H1 (cell line): ENCODE measurements at regions not wholly inside any gene's neighbourhood (a gene's known extent, or its start where the extent isn't known, plus 50 kb on each side); places are given as distances from the start of the nearest gene placed in this dataset.

Experiments
- CTCF ChIA-PET: fragments of 300-600 bp; sonication (Branson Sonifier 250); formaldehyde crosslinking; loops from one replicate; lab custom pipeline; 2021; ENCODE audit not compliant: partially characterized antibody; lab: Charles Lee
- POLR2A ChIA-PET: fragments of 300-600 bp; sonication (Branson Sonifier 250); formaldehyde crosslinking; loops from one replicate; lab custom pipeline; 2021; ENCODE audit warnings: inconsistent platforms; ENCODE audit not compliant: partially characterized antibody; lab: Charles Lee
- DNase-seq, 2 experiments: peaks; one replicate each; pipeline versions ENCODE4 v3.0.0 to v3.0.0-alpha.2; 2010 to 2022; ENCODE audit warnings: low spot score in 2 of 2, low read depth in 1 of 2, mixed read lengths in 1 of 2
- FAIRE-seq: peaks from 2 replicates; lab custom pipeline; 2011; peaks lifted over from hg19 to GRCh38; lab: Jason Lieb, UNC
- H2AFZ ChIP-seq: 2 replicates; pipeline ENCODE4 v1.8.1; 2012; ENCODE audit warnings: low read length, inconsistent platforms
- H2AK5ac ChIP-seq: 2 replicates; pipeline ENCODE4 v1.6.1; 2013; ENCODE audit warnings: low read depth, low read length
- H2BK120ac ChIP-seq: replicated peaks from 2 replicates; pipeline ENCODE3; 2013; ENCODE audit warnings: low read depth, low read length, inconsistent platforms
- H2BK12ac ChIP-seq: 2 replicates; pipeline ENCODE4 v1.6.1; 2013; ENCODE audit warnings: low read depth, low read length
- H2BK15ac ChIP-seq: 2 replicates; pipeline ENCODE4 v1.6.1; 2013; ENCODE audit warnings: low read length
- H2BK20ac ChIP-seq: 2 replicates; pipeline ENCODE4 v1.6.1; 2013; ENCODE audit warnings: low read length
- H2BK5ac ChIP-seq: 2 replicates; pipeline ENCODE4 v1.6.1; 2013; ENCODE audit warnings: low read depth, low read length
- H3K14ac ChIP-seq: 2 replicates; pipeline ENCODE4 v1.6.1; 2013; ENCODE audit warnings: inconsistent platforms; ENCODE audit not compliant: insufficient read length
- H3K18ac ChIP-seq: 2 replicates; pipeline ENCODE4 v1.6.1; 2013; ENCODE audit warnings: low read length; ENCODE audit errors: extremely low read depth
- H3K23ac ChIP-seq: 2 replicates; pipeline ENCODE4 v1.6.1; 2013; ENCODE audit warnings: inconsistent platforms; ENCODE audit not compliant: insufficient read length
- H3K23me2 ChIP-seq: 2 replicates; pipeline ENCODE4 v1.6.1; 2013; ENCODE audit warnings: low read depth, low read length
- H3K27ac ChIP-seq: 2 replicates; pipeline ENCODE4 v1.6.1; 2011; ENCODE audit warnings: low read depth, low read length, inconsistent platforms
- H3K27me3 ChIP-seq, 4 experiments: replicated peaks in 1 of 4; 1 replicate in 1 of 4; 2 replicates in 3 of 4; pipeline versions ENCODE4 v1.6.1 to v1.8.1; 2011 to 2013; ENCODE audit warnings: low read length in 3 of 4, mild to moderate bottlenecking in 3 of 4, inconsistent platforms in 2 of 4, mixed read lengths in 2 of 4, moderate library complexity in 1 of 4; ENCODE audit not compliant: control insufficient read depth in 3 of 4, insufficient read depth in 3 of 4; ENCODE audit errors: extremely low read depth in 1 of 4
- H3K36me3 ChIP-seq, 4 experiments: 2 replicates each; pipeline versions ENCODE4 v1.6.1 to v1.8.1; 2011 to 2013; ENCODE audit warnings: mild to moderate bottlenecking in 4 of 4, low read length in 3 of 4, moderate library complexity in 2 of 4, control low read depth in 1 of 4, inconsistent platforms in 1 of 4; ENCODE audit not compliant: insufficient read depth in 4 of 4, control insufficient read depth in 2 of 4
- H3K4ac ChIP-seq: replicated peaks from 2 replicates; pipeline ENCODE3; 2013; ENCODE audit warnings: low read length, low read depth, mixed read lengths, inconsistent platforms; ENCODE audit not compliant: insufficient read length
- H3K4me1 ChIP-seq, 4 experiments: replicated peaks in 1 of 4; 1 replicate in 1 of 4; 2 replicates in 3 of 4; pipeline versions ENCODE4 v1.6.1 to v1.8.1; 2011 to 2013; ENCODE audit warnings: low read length in 3 of 4, inconsistent platforms in 2 of 4, mixed read lengths in 1 of 4; ENCODE audit not compliant: insufficient read depth in 4 of 4, control insufficient read depth in 3 of 4
- H3K4me2 ChIP-seq, 2 experiments: 2 replicates each; pipeline versions ENCODE4 v1.6.1 to v1.8.1; 2011 to 2013; ENCODE audit warnings: low read depth in 2 of 2, low read length in 2 of 2, control low read depth in 1 of 2, inconsistent platforms in 1 of 2, mild to moderate bottlenecking in 1 of 2; ENCODE audit not compliant: insufficient read depth in 1 of 2
- H3K4me3 ChIP-seq, 4 experiments: fragments of 200-600, 300-600 bp in 1 of 4; sonication (generic), shearing (Covaris generic), sonication (Bioruptor Twin) in 1 of 4; 2 replicates each; pipeline versions ENCODE4 v1.5.1 to v1.8.1; 2011 to 2016; ENCODE audit warnings: low read length in 4 of 4, low read depth in 3 of 4, control low read depth in 2 of 4, inconsistent platforms in 2 of 4, mild to moderate bottlenecking in 2 of 4, mixed read lengths in 1 of 4, moderate library complexity in 1 of 4; ENCODE audit not compliant: insufficient read depth in 2 of 4; ENCODE audit errors: extremely low read depth in 1 of 4
- H3K56ac ChIP-seq: replicated peaks from 2 replicates; pipeline ENCODE3; 2013; ENCODE audit warnings: low read depth, mild to moderate bottlenecking, mixed read lengths, low read length, inconsistent platforms; ENCODE audit not compliant: insufficient read length
- H3K79me1 ChIP-seq: 2 replicates; pipeline ENCODE4 v1.6.1; 2013; ENCODE audit warnings: low read depth, low read length, control low read depth
- H3K79me2 ChIP-seq, 2 experiments: 2 replicates each; pipeline versions ENCODE4 v1.6.1 to v1.8.1; 2012 to 2013; ENCODE audit warnings: low read length in 2 of 2, mild to moderate bottlenecking in 2 of 2, inconsistent platforms in 1 of 2; ENCODE audit not compliant: insufficient read depth in 2 of 2, control insufficient read depth in 1 of 2
- H3K9ac ChIP-seq, 4 experiments: replicated peaks in 1 of 4; 1 replicate in 1 of 4; 2 replicates in 3 of 4; pipeline versions ENCODE4 v1.6.1 to v1.8.1; 2011 to 2013; ENCODE audit warnings: low read depth in 3 of 4, low read length in 3 of 4, control low read depth in 2 of 4, mild to moderate bottlenecking in 2 of 4, moderate library complexity in 2 of 4, inconsistent platforms in 1 of 4; ENCODE audit errors: extremely low read depth in 1 of 4
- H3K9me3 ChIP-seq, 2 experiments: 2 replicates each; pipeline versions ENCODE4 v1.6.1 to v1.8.1; 2012 to 2013; ENCODE audit warnings: mild to moderate bottlenecking in 2 of 2, moderate library complexity in 2 of 2, control low read depth in 1 of 2, inconsistent platforms in 1 of 2, low read depth in 1 of 2, low read length in 1 of 2, mixed read lengths in 1 of 2; ENCODE audit not compliant: insufficient read depth in 2 of 2
- H4K20me1 ChIP-seq, 2 experiments: replicated peaks in 1 of 2; 2 replicates each; pipeline versions ENCODE3 to v1.8.1; 2011 to 2013; ENCODE audit warnings: inconsistent platforms in 2 of 2, low read length in 2 of 2, mild to moderate bottlenecking in 1 of 2; ENCODE audit not compliant: insufficient read depth in 2 of 2, control insufficient read depth in 1 of 2
- H4K5ac ChIP-seq: 2 replicates; pipeline ENCODE4 v1.6.1; 2013; ENCODE audit warnings: low read length, low read depth, mixed read lengths, inconsistent platforms; ENCODE audit not compliant: insufficient read length
- H4K8ac ChIP-seq: 2 replicates; pipeline ENCODE4 v1.8.0; 2013; ENCODE audit warnings: mild to moderate bottlenecking, moderate library complexity, low read length, inconsistent platforms; ENCODE audit not compliant: insufficient read depth; ENCODE audit errors: extremely low read depth
- H4K91ac ChIP-seq: replicated peaks from 2 replicates; pipeline ENCODE3; 2013; ENCODE audit warnings: low read length, mixed read lengths, inconsistent platforms; ENCODE audit not compliant: insufficient read length
- CREB1 ChIP-seq: IDR thresholded peaks from 2 replicates; pipeline ENCODE4 v1.6.1; 2012; ENCODE audit warnings: inconsistent platforms
- E2F6 ChIP-seq: IDR thresholded peaks from 2 replicates; pipeline ENCODE4 v1.6.1; 2012; ENCODE audit warnings: inconsistent platforms
- EP300 ChIP-seq, 2 experiments: IDR thresholded peaks; 1 replicate in 1 of 2; 2 replicates in 1 of 2; pipeline ENCODE4 v1.6.1; 2011 to 2012; ENCODE audit warnings: low read depth in 2 of 2, low read length in 2 of 2, mild to moderate bottlenecking in 2 of 2, borderline replicate concordance in 1 of 2, inconsistent platforms in 1 of 2, moderate library complexity in 1 of 2
- FOSL1 ChIP-seq: IDR thresholded peaks from 2 replicates; pipeline ENCODE4 v1.6.1; 2011; ENCODE audit warnings: mild to moderate bottlenecking, low read depth, low read length, moderate library complexity; ENCODE audit not compliant: insufficient read depth
- GABPA ChIP-seq: IDR thresholded peaks from 2 replicates; pipeline ENCODE4 v1.6.1; 2011; ENCODE audit warnings: mild to moderate bottlenecking, low read length, moderate library complexity, borderline replicate concordance; ENCODE audit not compliant: insufficient read depth
- JUN ChIP-seq: IDR thresholded peaks from 2 replicates; pipeline ENCODE4 v1.6.1; 2011; ENCODE audit warnings: low read depth, mild to moderate bottlenecking, improper control_type of control experiment, low read length
- JUND ChIP-seq: IDR thresholded peaks from 2 replicates; pipeline ENCODE4 v1.6.1; 2011; ENCODE audit warnings: mild to moderate bottlenecking, improper control_type of control experiment, low read length
- KDM1A ChIP-seq: fragments of 200-600, 300-600 bp; sonication (generic); IDR thresholded peaks from 2 replicates; pipeline ENCODE4 v1.7.1; 2016; ENCODE audit warnings: mild to moderate bottlenecking, low read length, borderline replicate concordance
- MAFK ChIP-seq: IDR thresholded peaks from 2 replicates; pipeline ENCODE4 v1.6.1; 2012; ENCODE audit warnings: low read depth, mild to moderate bottlenecking, improper control_type of control experiment, low read length
- POLR2AphosphoS5 ChIP-seq: IDR thresholded peaks from 2 replicates; pipeline ENCODE4 v1.6.1; 2011; ENCODE audit warnings: low read depth, low read length
- SP2 ChIP-seq: IDR thresholded peaks from 2 replicates; pipeline ENCODE4 v1.6.1; 2012; ENCODE audit warnings: mild to moderate bottlenecking, low read length, inconsistent platforms
- SRF ChIP-seq: IDR thresholded peaks from 2 replicates; pipeline ENCODE4 v1.6.1; 2011; ENCODE audit warnings: mild to moderate bottlenecking, low read depth, low read length, moderate library complexity
- TAF7 ChIP-seq: optimal IDR thresholded peaks from 2 replicates; pipeline ENCODE3; 2011; ENCODE audit warnings: low read depth, mild to moderate bottlenecking, inconsistent platforms, low read length, moderate library complexity, borderline replicate concordance
- TEAD4 ChIP-seq: IDR thresholded peaks from 2 replicates; pipeline ENCODE4 v1.6.1; 2012; ENCODE audit warnings: low read depth, low read length, inconsistent platforms, mixed read lengths
- YY1 ChIP-seq: IDR thresholded peaks from 2 replicates; pipeline ENCODE4 v1.6.1; 2011; ENCODE audit warnings: low read depth, mild to moderate bottlenecking, low read length
- WGBS, 2 experiments: shearing (Covaris generic) in 1 of 2; methylation state at CpG; one replicate each; pipeline versions ENCODE4 v1.1.6 to v1.1.7; 2013 to 2015; ENCODE audit warnings: low lambda C conversion rate in 2 of 2, mixed read lengths in 2 of 2, inconsistent platforms in 1 of 2, low coverage in 1 of 2, missing lambda C conversion rate in 1 of 2; ENCODE audit not compliant: insufficient replicate concordance in 2 of 2, insufficient coverage in 1 of 2, insufficient read length in 1 of 2; ENCODE audit errors: extremely low coverage in 1 of 2, missing lambda C conversion rate in 1 of 2; 5-methylcytosine and 5-hydroxymethylcytosine counted together

GRCh38 chr1:163866564-163866963 lies 544.8 kb downstream of the NUF2 start:
- Histone ChIP-seq H3K9ac (no peak overlapping the region), H3K56ac (no peak overlapping the region), H3K79me1 (no peaks in the 10 kb centered on the region), H3K4ac (no peak overlapping the region), H3K23ac (no peak overlapping the region), H4K91ac (no peak overlapping the region), H3K23me2 (no peaks in the 10 kb centered on the region), H3K4me3 (no peak overlapping the region), H3K4me1 (no peaks in the 10 kb centered on the region), H2BK120ac (no peak overlapping the region), H2AK5ac (no peak overlapping the region), H3K9me3 (0 out of 4 replicates have a peak, but pooled peaks cover 0 to 2% of the 10 kb centered on the region in 2 experiments), H4K8ac (no peak overlapping the region), H4K20me1 (no peaks in the 10 kb centered on the region), H3K27ac (no peak overlapping the region), H3K18ac (no peak overlapping the region), H3K79me2 (no peaks in the 10 kb centered on the region), H3K14ac (no peak overlapping the region), H2BK15ac (no peak overlapping the region), H3K4me2 (no peak overlapping the region), H2AFZ (no peak overlapping the region), H2BK12ac (no peak overlapping the region), H2BK5ac (no peak overlapping the region), H2BK20ac (no peak overlapping the region), H3K36me3 (no peaks in the 10 kb centered on the region), H4K5ac (no peak overlapping the region), H3K27me3 (no peaks in the 10 kb centered on the region)
- FAIRE-seq (no peak), DNase-seq (no peak)
- ChIA-PET POLR2A (no interaction called here), CTCF (interaction anchor here (1.6 to 5.6 kb wide), 2 partner anchors 8 to 338 kb away, joined by 4 to 53 read pairs; no protein-coding TSS in a partner anchor)
- 89% methylated on average over 2 of the region's 2 CpGs; no CpG with 5 or more reads in 1 of the 2 experiments for WGBS, 2 experiments
- TF ChIP-seq SRF: no peak
- no peak for TF ChIP-seq CREB1
- TF ChIP-seq SP2: no peak
- TF ChIP-seq KDM1A: no peak
- TF ChIP-seq EP300 (IDR thresholded peaks at IDR 0.05; ENCODE audit: borderline replicate concordance in 1 of 2, low read depth in 2 of 2, low read length in 2 of 2): no peak
- no peak for TF ChIP-seq JUN
- TF ChIP-seq GABPA: no peak
- TF ChIP-seq POLR2AphosphoS5: no peak
- TF ChIP-seq TEAD4: no peak
- no peak for TF ChIP-seq E2F6
- TF ChIP-seq JUND: no peak
- no peak for TF ChIP-seq YY1
- no peak for TF ChIP-seq FOSL1
- no peak for TF ChIP-seq TAF7
- no peak for TF ChIP-seq MAFK
